ENCODE measurements at regions not wholly inside any gene's neighbourhood (a gene's known extent, or its start where the extent isn't known, plus 50 kb on each side); places are given as distances from the start of the nearest gene placed in this dataset.

DNA sequence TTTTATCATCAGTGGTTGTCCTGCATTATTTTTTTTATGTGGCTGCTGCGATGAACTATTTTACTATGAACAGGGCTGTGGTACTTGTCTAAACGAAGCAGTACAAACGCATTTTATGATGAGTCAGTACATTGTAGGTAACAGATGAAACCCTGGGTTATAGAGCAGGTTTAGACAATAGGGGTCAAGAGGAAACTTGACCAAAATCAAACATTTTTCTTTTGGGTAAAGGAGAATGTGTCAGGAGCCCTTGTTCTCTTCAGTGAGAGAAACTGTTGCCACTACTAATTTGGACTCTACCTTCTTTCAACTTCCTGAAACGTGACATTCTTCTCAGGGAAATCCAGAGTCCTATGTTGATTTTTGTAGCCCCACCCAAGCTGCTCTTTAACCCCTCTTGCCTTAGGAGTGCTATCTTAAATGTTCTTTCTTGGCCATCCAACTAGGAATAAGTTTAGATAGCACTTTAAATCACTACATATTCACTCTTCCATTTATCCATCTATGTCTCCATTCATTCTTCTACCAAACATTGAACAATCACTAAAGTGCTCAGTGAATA lies 415.8 kb upstream of the NR3C2 start:
- Histone ChIP-seq H2AFZ (ENCODE audit: low read length) (no peak overlapping the region), H3K23me2 (ENCODE audit: low read depth, low read length) (no peaks in the 10 kb centered on the region), H3K4ac (replicated peaks; ENCODE audit: insufficient read length, low read depth, low read length) (no peak overlapping the region), H4K8ac (ENCODE audit: extremely low read depth, insufficient read depth, low read length) (no peak overlapping the region), H4K20me1 (replicated peaks in 1 of 2; ENCODE audit: control insufficient read depth in 1 of 2, insufficient read depth in 2 of 2, low read length in 2 of 2) (no peaks in the 10 kb centered on the region), H2BK20ac (ENCODE audit: low read length) (no peak overlapping the region), H4K91ac (replicated peaks; ENCODE audit: insufficient read length, low read length) (no peak overlapping the region), H3K4me3 (ENCODE audit: extremely low read depth in 1 of 4, insufficient read depth in 2 of 4, low read depth in 3 of 4, low read length in 4 of 4) (no peak overlapping the region), H3K4me2 (ENCODE audit: insufficient read depth in 1 of 2, low read depth in 2 of 2, low read length in 2 of 2) (no peak overlapping the region), H3K9ac (replicated peaks in 1 of 4; ENCODE audit: extremely low read depth in 1 of 4, low read depth in 3 of 4, low read length in 3 of 4) (no peak overlapping the region), H2AK5ac (ENCODE audit: low read depth, low read length) (no peak overlapping the region), H3K14ac (ENCODE audit: insufficient read length) (no peak overlapping the region), H3K27ac (ENCODE audit: low read depth, low read length) (no peak overlapping the region), H4K5ac (ENCODE audit: insufficient read length, low read depth, low read length) (no peak overlapping the region), H2BK120ac (replicated peaks; ENCODE audit: low read depth, low read length) (no peak overlapping the region), H3K9me3 (ENCODE audit: insufficient read depth in 2 of 2, low read depth in 1 of 2, low read length in 1 of 2) (peaks cover 0 to 3% of the 10 kb centered on the region in 2 experiments; a peak in 1 of 4 replicates), H3K23ac (ENCODE audit: insufficient read length) (no peak overlapping the region), H2BK5ac (ENCODE audit: low read depth, low read length) (no peak overlapping the region), H3K56ac (replicated peaks; ENCODE audit: insufficient read length, low read depth, low read length) (no peak overlapping the region), H3K36me3 (ENCODE audit: control insufficient read depth in 2 of 4, insufficient read depth in 4 of 4, low read length in 3 of 4) (no peaks in the 10 kb centered on the region), H3K79me1 (ENCODE audit: low read depth, low read length) (no peaks in the 10 kb centered on the region), H3K4me1 (replicated peaks in 1 of 4; ENCODE audit: control insufficient read depth in 3 of 4, insufficient read depth in 4 of 4, low read length in 3 of 4) (no peaks in the 10 kb centered on the region), H2BK15ac (ENCODE audit: low read length) (no peak overlapping the region), H3K18ac (ENCODE audit: extremely low read depth, low read length) (no peak overlapping the region), H3K79me2 (ENCODE audit: control insufficient read depth in 1 of 2, insufficient read depth in 2 of 2, low read length in 2 of 2) (no peaks in the 10 kb centered on the region), H2BK12ac (ENCODE audit: low read depth, low read length) (no peak overlapping the region), H3K27me3 (replicated peaks in 1 of 4; ENCODE audit: control insufficient read depth in 3 of 4, extremely low read depth in 1 of 4, insufficient read depth in 3 of 4, low read length in 3 of 4) (peaks cover 0 to 4% (median 0%) of the 10 kb centered on the region in 4 experiments; a peak in 1 of 7 replicates)
- 92% methylated on average over 4 of the region's 4 CpGs; no CpG with 5 or more reads in 1 of the 2 experiments for WGBS, 2 experiments (ENCODE audit: extremely low coverage in 1 of 2, insufficient coverage in 1 of 2, insufficient read length in 1 of 2, insufficient replicate concordance in 2 of 2, low coverage in 1 of 2, low lambda C conversion rate in 2 of 2, missing lambda C conversion rate in 1 of 2)
- FAIRE-seq (no peak), DNase-seq (ENCODE audit: low read depth in 1 of 2, low spot score in 2 of 2) (no peak)
- TF ChIP-seq TBP (IDR thresholded peaks at IDR 0.05; ENCODE audit: low read depth, low read length) (no peak), BCL11A (IDR thresholded peaks at IDR 0.05; ENCODE audit: low read depth in 2 of 2, low read length in 2 of 2) (no peak), ZNF274 (IDR thresholded peaks at IDR 0.05; ENCODE audit: borderline replicate concordance, extremely low read depth, low read length) (no peak), SP1 (IDR thresholded peaks at IDR 0.05; ENCODE audit: low read depth, low read length) (no peak), KDM5A (IDR thresholded peaks at IDR 0.05; ENCODE audit: low read length) (no peak), TEAD4 (IDR thresholded peaks at IDR 0.05; ENCODE audit: low read depth, low read length) (no peak), BACH1 (IDR thresholded peaks at IDR 0.05; ENCODE audit: low read length) (no peak), MAFK (IDR thresholded peaks at IDR 0.05; ENCODE audit: low read depth, low read length) (no peak), TCF12 (IDR thresholded peaks at IDR 0.05; ENCODE audit: low read depth, low read length) (no peak), TAF7 (optimal IDR thresholded peaks at IDR 0.05; ENCODE audit: borderline replicate concordance, low read depth, low read length) (no peak), JUND (IDR thresholded peaks at IDR 0.05; ENCODE audit: low read length) (no peak), ASH2L (IDR thresholded peaks at IDR 0.05; ENCODE audit: low read length) (no peak)
- TF ChIP-seq, protein P1, sequence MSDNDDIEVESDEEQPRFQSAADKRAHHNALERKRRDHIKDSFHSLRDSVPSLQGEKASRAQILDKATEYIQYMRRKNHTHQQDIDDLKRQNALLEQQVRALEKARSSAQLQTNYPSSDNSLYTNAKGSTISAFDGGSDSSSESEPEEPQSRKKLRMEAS (IDR thresholded peaks at IDR 0.05), result no peak
- POLR2A ChIA-PET (ENCODE audit: partially characterized antibody), result no interaction called here
- CTCF ChIA-PET (ENCODE audit: partially characterized antibody), result no interaction called here

Data from H1 (cell line).